ENCODE measurements at regions not wholly inside any gene's neighbourhood (a gene's known extent, or its start where the extent isn't known, plus 50 kb on each side); places are given as distances from the start of the nearest gene placed in this dataset.

DNA sequence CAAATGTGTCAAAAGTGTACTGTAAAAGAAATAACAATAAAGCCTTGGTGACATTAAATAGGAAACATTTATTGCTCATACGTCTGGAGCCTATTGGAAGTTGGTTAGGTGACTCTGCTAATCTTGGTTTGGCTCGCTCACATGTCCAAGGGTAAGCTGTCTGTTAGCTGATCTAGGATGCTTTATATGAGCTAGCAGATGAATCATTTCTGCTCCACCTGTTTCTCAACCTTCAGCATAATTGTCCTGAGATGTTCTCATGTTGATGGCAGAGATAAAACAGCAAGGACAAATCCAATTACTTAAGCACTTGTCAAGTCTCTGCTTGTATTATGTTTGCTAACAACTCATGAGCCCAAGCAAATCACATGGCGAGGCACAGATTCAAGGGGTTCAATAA lies 56.0 kb upstream of the CD53 start:
- WGBS: 72% methylated on average over 3 of the region's 3 CpGs
- H3K27ac ChIP-seq: no peak overlapping the region
- no peaks in the 10 kb centered on the region for H3K4me1 ChIP-seq
- peaks cover 4% of the 10 kb centered on the region for H3K27me3 ChIP-seq
- H3K9me3 ChIP-seq: no peaks in the 10 kb centered on the region
- H3K36me3 ChIP-seq: no peaks in the 10 kb centered on the region
- no peak for TF ChIP-seq POLR2A (IDR thresholded peaks at IDR 0.05)
- TF ChIP-seq EP300 (IDR thresholded peaks at IDR 0.05): no peak
- no peak for TF ChIP-seq POLR2AphosphoS5 (IDR thresholded peaks at IDR 0.05)
- TF ChIP-seq, protein P1, sequence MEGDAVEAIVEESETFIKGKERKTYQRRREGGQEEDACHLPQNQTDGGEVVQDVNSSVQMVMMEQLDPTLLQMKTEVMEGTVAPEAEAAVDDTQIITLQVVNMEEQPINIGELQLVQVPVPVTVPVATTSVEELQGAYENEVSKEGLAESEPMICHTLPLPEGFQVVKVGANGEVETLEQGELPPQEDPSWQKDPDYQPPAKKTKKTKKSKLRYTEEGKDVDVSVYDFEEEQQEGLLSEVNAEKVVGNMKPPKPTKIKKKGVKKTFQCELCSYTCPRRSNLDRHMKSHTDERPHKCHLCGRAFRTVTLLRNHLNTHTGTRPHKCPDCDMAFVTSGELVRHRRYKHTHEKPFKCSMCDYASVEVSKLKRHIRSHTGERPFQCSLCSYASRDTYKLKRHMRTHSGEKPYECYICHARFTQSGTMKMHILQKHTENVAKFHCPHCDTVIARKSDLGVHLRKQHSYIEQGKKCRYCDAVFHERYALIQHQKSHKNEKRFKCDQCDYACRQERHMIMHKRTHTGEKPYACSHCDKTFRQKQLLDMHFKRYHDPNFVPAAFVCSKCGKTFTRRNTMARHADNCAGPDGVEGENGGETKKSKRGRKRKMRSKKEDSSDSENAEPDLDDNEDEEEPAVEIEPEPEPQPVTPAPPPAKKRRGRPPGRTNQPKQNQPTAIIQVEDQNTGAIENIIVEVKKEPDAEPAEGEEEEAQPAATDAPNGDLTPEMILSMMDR (IDR thresholded peaks at IDR 0.05): no peak
- DNase-seq (ENCODE audit: low spot score in 2 of 2): no peak
- no peak overlapping the region for H3K4me3 ChIP-seq

DNA sequence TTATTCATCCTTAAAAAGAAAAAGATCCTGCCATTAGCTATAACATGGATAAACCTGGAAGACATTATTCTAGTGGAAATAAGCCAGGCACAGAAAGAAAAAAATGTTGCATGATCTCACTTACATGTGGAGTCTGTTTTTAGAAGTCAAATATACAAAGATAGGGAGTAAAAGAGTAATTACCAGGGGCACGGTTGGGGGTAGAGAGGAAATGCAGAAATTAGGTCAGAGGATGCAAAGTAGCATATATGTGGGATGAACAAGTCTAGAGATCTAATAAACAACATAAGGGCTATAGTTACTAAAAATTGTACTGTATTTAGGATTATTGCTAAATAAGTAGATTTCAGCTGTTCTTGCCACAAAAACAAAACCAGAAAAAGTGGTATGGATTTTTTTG lies 61.4 kb upstream of the CD53 start:
- Histone ChIP-seq H3K4me3 (no peak overlapping the region), H3K36me3 (no peaks in the 10 kb centered on the region), H3K4me1 (no peaks in the 10 kb centered on the region), H3K27ac (no peak overlapping the region), H3K9me3 (no peaks in the 10 kb centered on the region), H3K27me3 (peaks cover 7% of the 10 kb centered on the region)
- 13% methylated on average over 1 of the region's 1 CpG for WGBS
- TF ChIP-seq POLR2AphosphoS5 (IDR thresholded peaks at IDR 0.05) (no peak), POLR2A (IDR thresholded peaks at IDR 0.05) (no peak), EP300 (IDR thresholded peaks at IDR 0.05) (no peak)
- TF ChIP-seq, protein P1 (IDR thresholded peaks at IDR 0.05): no peak
- DNase-seq (ENCODE audit: low spot score in 2 of 2): no peak

DNA sequence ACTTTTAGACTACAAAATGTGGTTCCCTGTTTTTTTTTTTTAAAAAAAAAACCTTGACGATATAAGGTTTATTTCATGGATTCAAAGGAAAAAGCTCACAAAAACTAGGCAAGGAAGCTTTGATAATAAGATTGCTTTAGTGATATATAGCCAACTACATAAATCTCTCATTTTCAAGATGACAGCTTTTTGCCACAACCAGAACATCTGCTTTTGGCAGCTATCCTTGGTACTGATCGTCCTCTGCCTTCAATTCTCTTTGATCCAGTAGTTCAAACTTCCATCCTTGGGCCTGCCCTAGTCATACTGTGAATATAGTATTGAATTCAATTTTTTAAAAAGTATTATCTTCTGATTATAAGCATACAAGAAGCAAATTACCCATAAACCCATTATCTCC lies 72.9 kb upstream of the CD53 start:
- TF ChIP-seq POLR2A (IDR thresholded peaks at IDR 0.05): no peak
- TF ChIP-seq, protein P1 (IDR thresholded peaks at IDR 0.05): no peak
- no peak for TF ChIP-seq EP300 (IDR thresholded peaks at IDR 0.05)
- no peak for TF ChIP-seq POLR2AphosphoS5 (IDR thresholded peaks at IDR 0.05)
- H3K36me3 ChIP-seq: no peaks in the 10 kb centered on the region
- DNase-seq (ENCODE audit: low spot score in 2 of 2): no peak
- no peaks in the 10 kb centered on the region for H3K4me1 ChIP-seq
- no peaks in the 10 kb centered on the region for H3K27me3 ChIP-seq
- H3K4me3 ChIP-seq: no peak overlapping the region
- H3K9me3 ChIP-seq: no peaks in the 10 kb centered on the region
- no peak overlapping the region for H3K27ac ChIP-seq
- WGBS: 14% methylated on average over 2 of the region's 2 CpGs

- H3K9me3 ChIP-seq: no peaks in the 10 kb centered on the region
- TF ChIP-seq POLR2AphosphoS5 (IDR thresholded peaks at IDR 0.05) (no peak), POLR2A (IDR thresholded peaks at IDR 0.05) (no peak), EP300 (IDR thresholded peaks at IDR 0.05) (no peak)
- TF ChIP-seq, protein P1 (IDR thresholded peaks at IDR 0.05): no peak
- H3K27ac ChIP-seq: no peak overlapping the region
- H3K36me3 ChIP-seq: no peaks in the 10 kb centered on the region
- WGBS: 46% methylated on average over 3 of the region's 3 CpGs
- peaks cover 2% of the 10 kb centered on the region for H3K27me3 ChIP-seq
- no peaks in the 10 kb centered on the region for H3K4me1 ChIP-seq
- no peak overlapping the region for H3K4me3 ChIP-seq
- no peak for DNase-seq (ENCODE audit: low spot score in 2 of 2)
These were observed 74.2 kb upstream of the CD53 start for GRCh38 chr1:110798691-110799256.

DNA sequence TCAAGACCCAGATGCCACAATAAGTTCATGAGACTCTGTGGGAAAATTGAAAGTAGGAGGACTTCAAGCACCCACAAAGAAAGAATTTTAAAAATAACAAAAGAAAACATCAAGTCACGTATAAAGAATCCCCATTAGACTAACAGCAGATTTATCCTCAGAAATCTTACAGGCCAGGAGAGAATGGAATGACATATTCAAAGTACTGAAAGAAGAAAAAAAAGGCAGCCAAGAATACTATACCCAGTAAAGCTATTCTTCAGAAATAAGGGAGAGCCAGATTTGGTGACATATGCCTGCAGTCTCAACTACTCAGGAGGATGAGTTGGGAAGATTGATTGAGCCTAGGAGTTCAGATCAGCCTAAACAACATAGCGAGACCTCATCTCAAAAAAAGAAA lies 84.3 kb upstream of the CD53 start:
- Histone ChIP-seq H3K4me1 (no peaks in the 10 kb centered on the region), H3K27ac (no peak overlapping the region), H3K9me3 (no peaks in the 10 kb centered on the region), H3K36me3 (no peaks in the 10 kb centered on the region), H3K4me3 (no peak overlapping the region), H3K27me3 (peaks cover 5% of the 10 kb centered on the region)
- no peak for TF ChIP-seq POLR2A (IDR thresholded peaks at IDR 0.05)
- no peak for TF ChIP-seq EP300 (IDR thresholded peaks at IDR 0.05)
- TF ChIP-seq, protein P1 (IDR thresholded peaks at IDR 0.05): no peak
- TF ChIP-seq POLR2AphosphoS5 (IDR thresholded peaks at IDR 0.05): no peak
- 85% methylated on average over 2 of the region's 2 CpGs for WGBS
- DNase-seq (ENCODE audit: low spot score in 2 of 2): no peak
